Hepatocyte (in vitro differentiated cells): ENCODE measurements at regions not wholly inside any gene's neighbourhood (a gene's known extent, or its start where the extent isn't known, plus 50 kb on each side); places are given as distances from the start of the nearest gene placed in this dataset.

ENCODE experiments used
- DNase-seq: peaks from one replicate; pipeline ENCODE4 v3.0.0-alpha.2; 2016; ENCODE audit warnings: low spot score
- H2AFZ ChIP-seq: fragments of 200-600 bp; sonication (generic); 2 replicates; pipeline ENCODE4 v1.6.0; 2016; ENCODE audit warnings: antibody characterized with exemption, mild to moderate bottlenecking
- H3K27ac ChIP-seq: fragments of 200-600 bp; sonication (generic); 2 replicates; pipeline ENCODE4 v1.5.1; 2016; ENCODE audit warnings: mild to moderate bottlenecking
- H3K27me3 ChIP-seq: fragments of 200-600 bp; sonication (generic); 2 replicates; pipeline ENCODE4 v1.6.1; 2016
- H3K36me3 ChIP-seq: fragments of 200-600 bp; sonication (generic); replicated peaks from 2 replicates; pipeline ENCODE4 v1.5.1; 2016; ENCODE audit warnings: low read depth; ENCODE audit not compliant: insufficient read depth
- H3K4me1 ChIP-seq: fragments of 200-600 bp; sonication (generic); 2 replicates; pipeline ENCODE4 v1.5.1; 2016; ENCODE audit warnings: mild to moderate bottlenecking, moderate library complexity; ENCODE audit not compliant: insufficient read depth
- H3K4me2 ChIP-seq: fragments of 200-600 bp; sonication (generic); 2 replicates; pipeline ENCODE4 v1.6.0; 2016
- H3K4me3 ChIP-seq: fragments of 200-600 bp; sonication (generic); 2 replicates; pipeline ENCODE4 v1.5.1; 2016; ENCODE audit warnings: mild to moderate bottlenecking
- H3K79me2 ChIP-seq: fragments of 200-600 bp; sonication (generic); 2 replicates; pipeline ENCODE4 v1.6.0; 2017; ENCODE audit warnings: mild to moderate bottlenecking
- H3K9me2 ChIP-seq: fragments of 200-600 bp; sonication (generic); replicated peaks from 2 replicates; pipeline ENCODE4 v1.6.0; 2017; ENCODE audit warnings: mild to moderate bottlenecking; ENCODE audit not compliant: insufficient read depth
- H3K9me3 ChIP-seq: fragments of 200-600 bp; sonication (generic); 2 replicates; pipeline ENCODE4 v1.5.1; 2016; ENCODE audit warnings: low read depth, mild to moderate bottlenecking
- H4K20me1 ChIP-seq: fragments of 200-600 bp; sonication (generic); 2 replicates; pipeline ENCODE4 v1.6.0; 2016; ENCODE audit warnings: mild to moderate bottlenecking; ENCODE audit not compliant: insufficient read depth, poor library complexity, severe bottlenecking
- CTCF ChIP-seq: fragments of 200-600 bp; sonication (generic); IDR thresholded peaks from 2 replicates; pipeline ENCODE4 v1.5.1; 2016; ENCODE audit warnings: antibody characterized with exemption, mild to moderate bottlenecking; ENCODE audit not compliant: poor library complexity
- EZH2 ChIP-seq: fragments of 200-600 bp; sonication (generic); IDR thresholded peaks from 2 replicates; pipeline ENCODE4 v1.6.1; 2016; ENCODE audit warnings: antibody characterized with exemption, mild to moderate bottlenecking, borderline replicate concordance
- EZH2phosphoT487 ChIP-seq: fragments of 200-600 bp; sonication (generic); IDR thresholded peaks from one replicate; pipeline ENCODE4 v1.6.1; 2018; ENCODE audit warnings: antibody characterized with exemption, mild to moderate bottlenecking, low read depth, moderate library complexity; ENCODE audit not compliant: unreplicated experiment, severe bottlenecking
- WGBS: methylation state at CpG from one replicate; pipeline ENCODE4 v1.1.6; 2016; ENCODE audit warnings: low lambda C conversion rate; ENCODE audit errors: missing lambda C conversion rate; 5-methylcytosine and 5-hydroxymethylcytosine counted together

GRCh38 chr21:35775778-35776544 lies 284.4 kb downstream of the SETD4 start:
- no peaks in the 10 kb centered on the region for H3K36me3 ChIP-seq
- no peaks in the 10 kb centered on the region for H3K27me3 ChIP-seq
- 80% methylated on average over 7 of the region's 7 CpGs for WGBS
- H3K9me3 ChIP-seq: no peaks in the 10 kb centered on the region
- no peaks in the 10 kb centered on the region for H3K4me1 ChIP-seq
- no peak overlapping the region for H2AFZ ChIP-seq
- DNase-seq: no peak
- H3K4me2 ChIP-seq: no peak overlapping the region
- H3K79me2 ChIP-seq: no peaks in the 10 kb centered on the region
- TF ChIP-seq CTCF: no peak
- no peak for TF ChIP-seq EZH2phosphoT487
- TF ChIP-seq EZH2: no peak
- no peaks in the 10 kb centered on the region for H3K9me2 ChIP-seq
- H4K20me1 ChIP-seq: no peaks in the 10 kb centered on the region
- H3K4me3 ChIP-seq: no peak overlapping the region
- H3K27ac ChIP-seq: no peak overlapping the region

- Histone ChIP-seq H3K4me3 (no peak overlapping the region), H3K9me2 (no peaks in the 10 kb centered on the region), H3K36me3 (no peaks in the 10 kb centered on the region), H2AFZ (no peak overlapping the region), H3K79me2 (no peaks in the 10 kb centered on the region), H3K27me3 (no peaks in the 10 kb centered on the region), H3K9me3 (no peaks in the 10 kb centered on the region), H4K20me1 (no peaks in the 10 kb centered on the region), H3K4me1 (no peaks in the 10 kb centered on the region), H3K4me2 (no peak overlapping the region), H3K27ac (no peak overlapping the region)
- TF ChIP-seq EZH2: no peak
- no peak for TF ChIP-seq CTCF
- no peak for TF ChIP-seq EZH2phosphoT487
- no peak for DNase-seq
- 90% methylated on average over 4 of the region's 4 CpGs for WGBS
These were observed 290.0 kb downstream of the SETD4 start for GRCh38 chr21:35770101-35770945.

GRCh38 chr21:35768187-35768586 lies 292.1 kb downstream of the SETD4 start:
- 86% methylated on average over 2 of the region's 2 CpGs for WGBS
- no peaks in the 10 kb centered on the region for H3K27me3 ChIP-seq
- no peaks in the 10 kb centered on the region for H3K36me3 ChIP-seq
- no peaks in the 10 kb centered on the region for H3K79me2 ChIP-seq
- no peak for DNase-seq
- H2AFZ ChIP-seq: no peak overlapping the region
- no peaks in the 10 kb centered on the region for H3K9me3 ChIP-seq
- no peaks in the 10 kb centered on the region for H4K20me1 ChIP-seq
- H3K4me3 ChIP-seq: no peak overlapping the region
- H3K27ac ChIP-seq: no peak overlapping the region
- no peaks in the 10 kb centered on the region for H3K9me2 ChIP-seq
- TF ChIP-seq EZH2 (no peak), CTCF (no peak), EZH2phosphoT487 (no peak)
- H3K4me1 ChIP-seq: no peaks in the 10 kb centered on the region
- H3K4me2 ChIP-seq: no peak overlapping the region
